GM19035 (cell line): ENCODE measurements at regions not wholly inside any gene's neighbourhood (a gene's known extent, or its start where the extent isn't known, plus 50 kb on each side); places are given as distances from the start of the nearest gene placed in this dataset.

Experiments used
- ATAC-seq: cut with Tn5 transposase; IDR thresholded peaks from one replicate; pipeline ENCODE4 v1.9.1; 2021; ENCODE audit not compliant: unreplicated experiment

DNA sequence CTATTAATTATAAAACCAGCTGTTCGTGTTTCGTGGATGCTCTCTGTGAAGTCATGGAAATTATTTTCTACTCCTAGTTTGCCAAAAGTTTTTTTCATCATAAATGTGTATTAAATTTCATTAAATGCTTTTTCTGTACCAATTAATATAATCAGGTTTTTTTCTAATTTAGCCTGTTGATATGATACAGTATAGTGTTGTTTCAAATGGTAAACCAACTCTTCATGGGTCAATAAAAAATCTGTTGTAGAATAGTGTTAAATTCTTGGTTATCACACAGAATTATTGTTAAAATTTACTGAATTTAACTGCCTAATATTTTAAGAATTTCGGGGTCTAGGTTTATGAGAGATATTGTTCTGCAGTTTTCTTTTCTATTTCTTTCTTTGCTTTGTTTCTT lies 505.9 kb upstream of the MANEA start:
- no peak for ATAC-seq

DNA sequence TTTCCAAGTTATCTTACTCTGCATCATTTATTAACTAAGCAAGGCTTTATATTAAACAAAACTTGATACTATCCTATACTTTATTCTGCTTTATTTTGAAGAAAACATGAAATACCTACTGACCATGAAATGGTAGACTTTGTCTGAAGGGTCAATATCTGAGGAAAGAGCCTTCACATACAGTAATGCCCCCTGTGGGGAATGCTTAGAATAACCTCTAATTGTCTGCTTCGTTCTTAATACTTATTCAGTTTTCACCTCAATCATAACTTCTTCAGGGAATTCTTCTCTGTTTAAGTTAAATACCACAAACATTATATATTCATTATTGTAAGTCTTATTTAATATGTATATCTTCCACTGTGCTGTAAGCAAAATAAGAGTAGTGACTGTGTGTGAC lies 498.9 kb upstream of the MANEA start:
- no peak for ATAC-seq

DNA sequence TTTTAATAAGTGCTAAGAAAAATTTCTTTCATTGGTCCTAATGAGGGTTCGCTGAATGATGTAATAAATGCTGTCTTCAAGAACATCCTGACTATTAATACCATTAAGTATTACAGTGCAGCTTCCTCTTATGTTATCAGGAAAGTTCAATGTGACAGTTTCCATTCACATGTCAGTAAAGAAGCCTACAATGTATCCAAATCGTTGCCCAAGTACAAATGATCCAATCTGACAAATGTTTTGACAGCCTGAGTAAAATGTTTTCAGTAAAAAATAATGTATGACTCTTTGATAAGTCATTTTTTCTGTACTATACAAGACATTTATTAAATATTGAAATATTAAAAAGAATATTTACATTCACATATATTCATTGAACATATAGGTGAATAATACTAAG lies 496.1 kb upstream of the MANEA start:
- no peak for ATAC-seq

DNA sequence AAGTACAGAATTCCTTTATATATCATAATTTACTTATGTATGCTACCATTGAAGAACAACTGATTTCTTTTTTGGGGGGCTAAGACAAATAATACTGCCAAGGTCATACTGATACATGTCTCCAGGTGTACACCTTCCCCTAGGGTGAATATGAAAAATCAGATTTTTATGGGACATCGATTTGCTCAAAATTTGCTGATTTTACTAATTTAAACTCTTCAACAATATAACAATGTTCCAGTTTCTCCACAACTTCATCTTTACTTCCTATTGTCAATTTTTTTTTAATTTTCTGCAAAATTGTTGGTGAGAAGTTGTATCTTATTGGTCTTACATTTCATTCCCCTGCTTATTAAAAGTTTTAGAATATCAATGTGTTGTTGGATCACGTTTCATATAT lies 495.4 kb upstream of the MANEA start:
- no peak for ATAC-seq

DNA sequence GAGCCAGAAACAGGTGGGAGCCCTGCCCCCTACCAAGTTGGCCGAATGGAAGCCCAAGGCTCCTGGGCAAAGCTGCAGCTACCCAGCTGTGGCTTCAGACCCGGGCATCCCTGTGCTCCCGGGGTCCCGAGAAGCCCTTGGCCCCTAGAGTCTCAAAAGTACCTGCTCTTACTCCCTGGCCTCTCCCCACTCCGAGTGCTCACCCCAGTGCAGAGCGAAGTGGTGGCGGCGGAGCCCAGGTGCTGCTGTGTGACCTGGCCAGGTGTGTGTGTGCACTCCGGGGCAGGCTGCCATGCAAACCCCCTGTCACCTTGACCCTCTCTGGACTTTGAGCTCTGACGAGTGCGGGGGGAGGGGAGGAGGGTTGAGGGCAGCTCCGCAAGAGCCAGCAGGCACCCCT lies 493.8 kb upstream of the MANEA start:
- no peak for ATAC-seq

DNA sequence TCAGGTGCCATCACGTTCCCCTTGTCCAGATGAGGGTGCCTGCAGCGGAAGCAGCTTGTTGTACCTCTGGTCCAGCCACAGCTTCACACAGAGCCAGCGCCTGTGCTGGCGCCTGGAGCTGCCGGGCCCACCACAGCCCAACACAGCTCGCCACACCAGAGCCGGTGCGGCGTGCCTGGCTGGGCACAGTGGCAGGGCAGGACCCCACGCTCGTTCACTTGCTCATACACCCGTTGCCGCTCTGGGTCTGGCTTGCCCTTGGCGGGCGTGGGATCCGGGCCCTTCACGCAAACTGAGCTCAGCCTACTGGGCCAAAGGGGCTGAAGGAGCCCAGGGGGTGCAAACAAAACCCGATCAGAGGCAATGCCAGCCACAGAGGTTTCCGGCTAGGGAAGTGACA lies 492.5 kb upstream of the MANEA start:
- no peak for ATAC-seq

DNA sequence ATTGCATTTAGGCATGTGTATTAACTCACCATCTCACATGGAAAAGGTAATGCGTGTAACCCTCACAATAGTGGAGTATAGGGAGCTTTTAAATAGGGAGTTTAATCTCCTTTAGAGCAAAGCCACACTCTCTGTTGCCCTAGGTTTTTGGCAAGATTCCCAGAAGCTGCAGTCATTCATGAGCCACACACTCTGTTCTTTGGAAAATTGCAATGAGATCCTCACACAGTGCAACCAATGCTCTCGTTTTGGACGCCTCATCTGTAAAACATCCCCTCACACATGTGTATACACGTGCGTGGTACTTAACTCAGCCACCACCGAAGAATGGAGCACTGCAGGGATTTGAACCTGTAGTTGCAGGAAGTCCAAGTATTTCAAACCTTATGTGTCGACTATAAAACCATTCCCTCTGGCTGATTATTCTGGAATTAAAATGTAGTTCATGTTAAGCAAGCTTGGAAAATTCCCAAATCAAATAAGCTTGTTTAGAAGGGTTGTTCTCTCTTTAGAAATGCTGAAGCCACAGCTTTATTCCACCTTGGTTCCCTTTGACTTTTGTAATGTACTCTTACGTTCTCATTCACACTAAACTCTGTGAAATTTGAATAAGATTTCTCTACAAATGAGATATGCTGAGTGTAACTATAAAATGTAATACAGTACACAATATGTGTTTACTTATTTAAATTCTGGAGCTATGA lies 489.8 kb upstream of the MANEA start:
- ATAC-seq, result no peak

DNA sequence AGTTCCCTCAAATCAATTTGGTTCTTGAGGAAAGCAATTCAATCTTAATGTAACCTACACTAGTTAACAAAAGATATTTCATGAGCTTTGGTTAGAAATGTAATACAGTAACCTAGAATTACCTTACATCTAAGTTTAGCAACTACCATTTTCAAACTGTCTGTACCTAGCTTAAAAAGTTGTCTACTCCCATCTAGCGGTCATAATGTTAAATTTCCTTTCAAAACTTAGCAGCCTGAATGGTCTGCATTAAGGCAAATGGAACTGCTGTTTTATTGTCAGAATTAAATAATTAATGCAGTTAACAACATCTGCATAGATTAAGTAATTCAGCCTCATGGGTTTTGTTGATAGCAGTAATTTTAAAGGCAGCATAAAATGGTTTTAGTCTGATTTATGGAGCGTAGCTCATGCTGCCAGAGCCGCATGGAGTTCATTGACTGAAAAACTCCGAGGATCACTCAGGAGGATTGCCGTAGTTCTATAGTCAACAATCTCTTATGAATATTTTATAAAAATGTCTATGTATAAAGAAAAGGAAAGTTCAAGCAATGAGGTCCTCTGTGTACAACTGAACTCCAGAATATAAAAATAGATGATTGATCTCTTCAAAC lies 485.4 kb upstream of the MANEA start:
- peak; percentile 91 for ATAC-seq

DNA sequence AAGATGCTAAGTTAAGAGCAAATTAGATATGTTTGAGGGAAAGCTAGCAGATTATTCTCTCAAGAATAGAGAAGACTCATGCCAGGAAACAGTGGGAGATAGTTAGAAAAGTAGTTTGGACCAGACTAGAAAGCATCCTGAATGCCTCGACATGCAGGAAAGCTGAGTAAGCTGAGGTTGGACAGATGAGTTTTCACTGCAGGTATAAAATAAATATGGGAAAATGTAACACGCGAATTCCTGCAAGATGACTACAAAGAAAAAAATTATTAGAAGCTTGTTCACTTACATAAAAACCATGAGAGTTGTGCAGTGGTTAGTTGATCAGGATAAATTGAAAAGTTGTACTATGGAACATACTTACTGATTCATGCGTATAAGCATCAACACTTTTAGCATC lies 484.2 kb upstream of the MANEA start:
- no peak for ATAC-seq

DNA sequence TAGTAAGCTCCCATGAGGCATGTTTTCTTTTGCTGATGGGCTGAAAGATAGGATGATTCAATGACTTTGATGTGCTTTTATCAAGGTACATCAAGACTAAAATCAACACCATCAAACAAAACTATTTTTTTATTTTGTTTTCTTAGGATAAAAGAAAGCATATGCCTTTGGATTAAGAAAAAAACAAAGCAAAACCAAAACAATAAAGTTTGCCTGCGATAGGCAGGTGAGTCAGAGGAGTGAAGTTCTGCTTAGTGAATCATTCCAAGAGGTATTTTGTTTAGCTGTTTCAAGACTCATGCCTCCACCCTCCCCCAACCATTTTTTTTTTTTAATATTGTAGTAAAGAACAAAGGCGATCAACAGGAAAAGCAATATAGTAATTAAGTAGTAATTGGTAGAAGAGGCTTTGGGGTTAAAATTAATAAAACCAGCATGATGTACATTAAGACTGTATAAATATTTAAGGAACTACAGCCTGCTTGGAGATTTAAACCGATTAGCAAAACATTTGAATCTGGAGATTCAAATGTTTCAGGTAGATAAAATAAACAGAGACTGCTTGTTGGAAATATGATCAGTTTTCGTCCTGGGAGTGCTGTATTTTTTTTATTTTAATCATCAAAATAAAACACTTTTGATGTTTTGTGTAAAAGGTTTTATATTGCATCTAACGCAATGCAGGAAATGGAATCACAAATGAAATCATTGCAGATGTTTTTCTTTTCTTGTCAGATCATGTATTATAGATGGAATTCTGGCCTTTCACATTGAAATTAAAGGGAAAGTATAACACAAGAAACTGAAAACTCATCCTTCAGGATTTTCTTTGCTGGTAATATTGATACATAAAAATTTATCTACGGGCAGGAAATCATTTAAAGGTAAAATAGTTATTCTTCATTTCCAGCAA lies 482.3 kb upstream of the MANEA start:
- no peak for ATAC-seq

DNA sequence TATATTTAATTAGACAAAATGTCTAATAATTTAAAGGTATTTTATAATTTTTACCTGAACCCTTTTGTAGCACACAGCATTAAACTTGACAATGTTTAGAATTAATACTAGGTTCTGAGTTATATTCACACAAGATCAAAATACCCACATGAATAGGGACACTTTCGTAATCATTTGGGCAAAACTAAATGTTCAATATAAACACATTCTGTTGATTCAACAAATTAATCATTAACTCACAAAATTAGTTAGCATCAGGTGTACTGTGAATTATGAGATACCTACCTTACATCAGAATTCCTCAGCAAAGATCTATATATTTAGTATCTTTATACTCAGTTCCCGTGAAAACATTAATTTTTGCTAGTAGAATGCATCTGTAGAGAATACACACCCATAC lies 481.5 kb upstream of the MANEA start:
- ATAC-seq, result no peak

DNA sequence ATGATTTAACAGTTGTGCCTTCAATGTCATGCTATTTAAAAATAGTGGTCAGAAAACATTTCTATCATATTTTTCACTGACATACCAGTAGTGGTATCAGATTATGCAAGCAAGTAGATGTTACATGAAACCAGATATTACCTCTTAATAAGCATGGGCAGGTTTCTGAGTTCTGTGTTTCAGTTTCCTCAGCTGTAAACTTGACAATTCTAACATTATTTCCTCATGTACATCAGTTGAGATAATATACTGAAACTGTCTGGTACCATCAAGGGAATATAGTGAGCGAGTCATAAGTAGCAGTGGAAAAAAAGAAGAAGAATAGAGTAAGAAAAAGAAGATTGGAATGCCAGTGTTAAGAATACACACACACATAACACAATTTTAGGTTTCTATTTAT lies 477.9 kb upstream of the MANEA start:
- ATAC-seq, result no peak

DNA sequence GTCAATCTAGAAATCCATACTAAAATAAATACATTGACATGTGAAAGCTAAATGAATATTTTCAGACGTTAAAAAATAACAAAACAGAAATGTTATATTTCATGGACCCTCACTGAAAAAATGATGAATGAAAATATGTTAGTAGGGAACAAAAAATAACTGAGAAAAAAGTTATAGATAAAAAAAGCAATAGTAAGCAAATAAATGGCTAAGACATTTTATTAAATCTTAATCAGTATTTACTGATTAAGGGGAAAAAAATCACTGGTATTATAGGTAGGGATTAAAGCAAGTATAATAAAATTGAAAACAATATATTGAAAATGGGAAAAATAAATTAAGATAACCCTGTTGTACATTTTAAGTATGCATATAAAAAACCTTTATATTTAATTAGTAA lies 468.1 kb upstream of the MANEA start:
- no peak for ATAC-seq

DNA sequence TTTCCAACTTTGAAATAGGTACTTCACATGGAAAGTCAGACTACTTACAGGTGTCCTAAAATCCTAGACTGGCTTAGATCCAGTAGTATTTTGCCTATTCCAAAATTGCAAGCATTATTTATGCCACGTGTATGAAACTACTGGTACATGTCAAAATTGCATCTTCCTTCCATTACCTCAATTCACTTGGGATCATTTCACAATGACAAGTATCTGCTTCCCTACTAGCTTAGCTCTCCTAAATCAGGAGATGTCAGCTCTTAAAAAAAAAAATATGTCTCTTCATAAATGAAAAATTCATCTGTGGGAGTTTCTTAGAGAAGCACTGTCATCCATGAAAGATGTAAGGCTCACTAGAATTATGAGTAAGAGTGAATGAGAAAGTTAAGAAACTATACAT lies 466.6 kb upstream of the MANEA start:
- ATAC-seq, result no peak

DNA sequence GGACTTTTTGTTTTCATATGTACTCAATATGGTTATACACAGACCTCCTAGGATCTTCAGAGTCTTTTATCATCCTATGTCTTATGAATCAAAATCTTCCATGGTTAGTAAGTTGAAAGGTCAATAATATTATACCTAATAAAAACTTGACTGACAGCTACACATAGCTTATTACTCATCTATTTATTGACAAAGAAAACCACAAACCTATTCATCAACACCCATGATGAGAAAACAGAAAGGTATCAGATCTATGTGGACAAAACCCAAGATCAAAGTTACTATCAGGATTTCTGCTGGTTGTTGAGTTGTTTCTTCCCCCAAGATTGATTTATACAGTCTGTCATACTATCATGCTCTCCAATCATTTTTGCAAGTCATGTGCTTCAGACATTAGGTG lies 460.1 kb upstream of the MANEA start:
- ATAC-seq, result no peak

DNA sequence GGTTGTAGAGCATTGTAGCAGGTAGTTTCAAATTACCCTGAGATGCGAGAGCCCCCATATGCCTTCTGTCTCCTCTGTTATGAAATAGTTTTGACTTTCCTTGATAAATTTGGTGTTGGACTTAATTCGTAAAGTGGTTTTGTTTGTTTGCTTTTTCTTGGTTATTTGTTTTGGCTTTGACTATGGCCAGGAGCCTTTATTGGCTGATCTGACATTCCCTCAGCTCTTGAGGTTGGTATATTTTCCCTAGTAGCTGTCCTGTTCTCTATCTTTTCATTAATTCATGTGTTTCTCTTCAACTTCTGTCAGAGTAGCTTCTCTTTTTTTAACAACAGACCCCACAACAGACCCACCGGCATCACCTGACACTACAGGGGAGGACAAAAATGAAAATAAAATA lies 457.4 kb upstream of the MANEA start:
- ATAC-seq, result no peak

DNA sequence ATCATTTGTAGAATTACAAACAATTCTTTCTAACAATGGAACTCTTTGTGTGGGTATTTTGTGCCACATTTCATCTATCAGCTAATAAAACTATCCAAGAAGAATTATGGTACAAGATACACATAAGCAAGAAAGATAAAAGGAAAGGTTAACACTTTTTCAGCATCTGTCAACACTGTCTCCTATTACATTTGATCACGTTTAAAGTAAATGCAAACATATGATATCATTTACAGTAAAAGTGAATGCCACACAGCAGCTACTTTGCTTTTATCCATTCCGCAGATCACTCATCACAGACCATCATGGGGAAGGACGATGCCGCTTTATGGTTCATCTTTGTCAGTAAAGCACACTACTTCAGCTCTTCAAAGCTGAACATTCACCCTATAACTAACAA lies 456.4 kb upstream of the MANEA start:
- ATAC-seq, result no peak

DNA sequence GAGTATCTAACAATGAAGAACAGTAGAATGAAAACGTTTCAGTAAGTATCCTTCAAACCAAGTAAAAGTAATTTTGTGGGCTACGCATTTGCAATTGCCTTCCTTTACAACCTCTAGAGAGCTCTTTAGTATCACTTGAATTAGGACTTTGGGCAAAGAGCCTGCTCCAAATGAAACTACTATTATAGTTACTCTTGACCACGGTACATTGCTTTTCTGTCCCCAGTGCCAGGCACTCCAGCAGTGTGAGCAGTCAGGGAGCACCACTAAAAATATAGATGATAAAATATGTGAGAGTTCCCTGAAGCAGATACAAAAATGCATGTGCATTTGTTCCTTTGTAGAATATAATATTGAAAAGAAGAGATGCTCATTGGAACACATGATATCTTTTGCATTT lies 450.1 kb upstream of the MANEA start:
- no peak for ATAC-seq

DNA sequence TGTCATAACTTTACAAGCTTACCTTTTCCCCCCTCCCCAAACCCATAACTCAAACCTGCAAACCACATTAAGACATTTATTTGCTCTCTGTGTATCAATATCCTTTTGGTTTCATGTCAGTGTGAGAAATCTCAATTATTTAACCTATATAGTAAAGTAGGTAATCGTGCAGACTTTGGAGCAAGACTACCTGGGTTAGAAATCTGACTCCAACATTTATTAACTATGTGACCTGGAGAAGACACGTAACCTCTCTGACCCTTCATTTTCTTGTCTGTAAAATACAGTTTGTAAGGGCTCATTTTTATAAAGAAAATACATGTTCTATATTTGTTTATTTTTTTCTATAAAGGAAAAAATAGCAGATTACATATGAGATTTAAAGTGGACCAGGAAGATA lies 448.9 kb upstream of the MANEA start:
- ATAC-seq, result no peak

DNA sequence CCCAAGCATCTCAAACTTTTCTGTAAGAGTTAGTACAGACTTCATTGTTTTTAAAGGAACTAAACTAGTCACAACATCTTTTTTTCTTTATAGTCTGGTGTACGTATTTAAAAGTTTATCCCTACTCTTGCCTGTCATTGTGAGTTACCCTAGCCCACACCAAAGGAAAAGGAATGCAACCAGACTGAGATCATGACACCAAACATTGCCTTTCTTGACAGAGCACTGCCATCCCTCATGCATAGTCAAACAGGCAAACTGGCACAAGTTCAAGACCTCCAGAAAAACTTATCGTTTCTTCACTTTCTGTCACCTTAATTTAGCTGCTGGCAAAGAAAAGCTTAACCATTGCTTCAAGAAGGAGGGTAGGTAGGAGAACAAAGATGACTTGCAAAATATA lies 448.4 kb upstream of the MANEA start:
- ATAC-seq, result no peak

DNA sequence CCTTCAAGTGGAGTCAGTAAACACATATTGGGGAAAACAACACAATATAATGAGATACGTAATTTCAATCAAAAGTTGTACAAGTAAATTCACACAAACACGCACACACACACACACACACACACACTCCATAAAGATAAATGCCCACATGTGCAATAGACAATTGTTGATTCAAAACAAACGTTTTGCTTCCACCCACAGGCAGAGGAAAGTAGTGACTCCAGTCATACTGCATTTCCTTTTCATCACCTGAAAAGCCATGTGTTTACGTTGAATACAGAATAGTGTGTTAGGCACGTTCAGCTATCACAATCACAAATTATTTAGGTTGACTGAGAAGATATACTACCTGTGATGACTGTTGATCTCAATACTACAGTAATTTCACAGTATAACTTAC lies 443.8 kb upstream of the MANEA start:
- ATAC-seq, result no peak

DNA sequence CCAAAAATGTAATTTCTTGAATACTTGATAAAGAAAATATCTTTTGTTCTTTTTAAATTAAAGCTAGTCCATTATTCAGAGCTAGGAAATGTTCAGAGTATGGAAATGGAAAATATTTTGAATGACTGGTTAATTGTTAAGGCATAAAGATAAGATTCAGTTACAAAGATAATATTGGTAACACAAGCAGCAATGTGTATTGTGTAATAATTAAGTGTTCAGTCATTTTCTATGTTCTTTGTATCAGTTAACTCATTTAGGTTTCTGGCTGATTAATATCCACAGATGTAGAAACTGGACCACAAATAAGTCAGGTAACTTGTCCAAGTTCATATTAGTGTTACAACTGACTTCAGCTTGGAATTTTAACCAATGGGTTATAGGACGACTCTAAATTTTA lies 442.2 kb upstream of the MANEA start:
- no peak for ATAC-seq
